IMR-90 (cell line): ENCODE measurements at regions not wholly inside any gene's neighbourhood (a gene's known extent, or its start where the extent isn't known, plus 50 kb on each side); places are given as distances from the start of the nearest gene placed in this dataset.

Source experiments
- ATAC-seq: fragments of 200-7000 bp; cut with Tn5 transposase; 2 replicates; pipeline ENCODE4 v1.9.1; 2020; ENCODE audit warnings: low read depth, mild to moderate bottlenecking, moderate library complexity
- BruUV-seq: library from RNA; stranded (reverse); fragments of 400-500 nt; replicated peaks from 2 replicates; lab custom pipeline; 2021; lab: Mats Ljungman, UMichigan
- CTCF ChIA-PET: fragments of 300-600 bp; formaldehyde crosslinking; extraction: SDS; loops from one replicate; lab custom pipeline; 2021; ENCODE audit warnings: antibody characterized with exemption; lab: Yijun Ruan, JAX
- POLR2A ChIA-PET: fragments of 300-600 bp; sonication (Branson Sonifier 250); formaldehyde crosslinking; loops from one replicate; lab custom pipeline; 2022; ENCODE audit warnings: antibody characterized with exemption; ENCODE audit not compliant: unreplicated experiment; lab: Charles Lee
- DNase-seq: peaks from one replicate; pipeline ENCODE4 v3.0.0; 2013
- H2AFZ ChIP-seq: replicated peaks from 2 replicates; pipeline ENCODE3; 2013; ENCODE audit warnings: low read length, mild to moderate bottlenecking; ENCODE audit not compliant: poor library complexity
- H2AK5ac ChIP-seq: 2 replicates; pipeline ENCODE4 v1.6.1; 2013; ENCODE audit warnings: low read depth, low read length, inconsistent platforms
- H2AK9ac ChIP-seq: replicated peaks from 2 replicates; pipeline ENCODE3; 2013; ENCODE audit warnings: mild to moderate bottlenecking, low read depth, low read length, moderate library complexity; ENCODE audit not compliant: poor library complexity
- H2BK120ac ChIP-seq: 2 replicates; pipeline ENCODE4 v1.6.1; 2013; ENCODE audit warnings: low read depth, low read length, inconsistent platforms
- H2BK15ac ChIP-seq: 3 replicates; pipeline ENCODE4 v1.6.1; 2013; ENCODE audit warnings: low read depth, low read length, inconsistent platforms
- H2BK20ac ChIP-seq: 2 replicates; pipeline ENCODE4 v1.6.1; 2013; ENCODE audit warnings: low read depth, mild to moderate bottlenecking, inconsistent platforms, low read length, moderate library complexity
- H2BK5ac ChIP-seq: 2 replicates; pipeline ENCODE4 v1.6.1; 2013; ENCODE audit warnings: mild to moderate bottlenecking, low read depth, low read length, inconsistent platforms; ENCODE audit not compliant: poor library complexity, severe bottlenecking
- H3K14ac ChIP-seq: replicated peaks from 2 replicates; pipeline ENCODE4 v1.6.1; 2013; ENCODE audit warnings: low read depth, low read length, inconsistent platforms
- H3K18ac ChIP-seq: 2 replicates; pipeline ENCODE4 v1.6.1; 2013; ENCODE audit warnings: low read depth, low read length, control low read depth
- H3K23ac ChIP-seq: 2 replicates; pipeline ENCODE4 v1.6.1; 2013; ENCODE audit warnings: low read depth, low read length, inconsistent platforms
- H3K27ac ChIP-seq: 2 replicates; pipeline ENCODE4 v1.5.1; 2013; ENCODE audit warnings: mild to moderate bottlenecking, control low read depth, low read length; ENCODE audit not compliant: insufficient read depth
- H3K27me3 ChIP-seq: 2 replicates; pipeline ENCODE4 v1.6.1; 2013; ENCODE audit warnings: low read length; ENCODE audit not compliant: control insufficient read depth, insufficient read depth
- H3K36me3 ChIP-seq: 2 replicates; pipeline ENCODE4 v1.6.1; 2013; ENCODE audit warnings: low read length, mixed read lengths; ENCODE audit not compliant: control insufficient read depth, insufficient read depth
- H3K4ac ChIP-seq: 2 replicates; pipeline ENCODE4 v1.6.1; 2013; ENCODE audit warnings: low read depth, low read length, inconsistent platforms
- H3K4me1 ChIP-seq: 2 replicates; pipeline ENCODE4 v1.6.1; 2013; ENCODE audit warnings: low read length, mixed read lengths; ENCODE audit not compliant: control insufficient read depth, insufficient read depth
- H3K4me2 ChIP-seq: 2 replicates; pipeline ENCODE4 v1.6.1; 2013; ENCODE audit warnings: low read depth, mild to moderate bottlenecking, control low read depth, low read length, moderate library complexity
- H3K4me3 ChIP-seq: 2 replicates; pipeline ENCODE4 v1.5.1; 2013; ENCODE audit warnings: low read depth, mild to moderate bottlenecking, control low read depth, low read length, moderate library complexity; ENCODE audit not compliant: insufficient read depth
- H3K56ac ChIP-seq: 2 replicates; pipeline ENCODE4 v1.6.1; 2013; ENCODE audit warnings: low read length, inconsistent platforms; ENCODE audit not compliant: insufficient read depth; ENCODE audit errors: extremely low read depth
- H3K79me1 ChIP-seq, 2 experiments: 2 replicates each; pipeline ENCODE4 v1.6.1; 2013; ENCODE audit warnings: low read length in 2 of 2, inconsistent platforms in 1 of 2, low read depth in 1 of 2
- H3K9ac ChIP-seq: 2 replicates; pipeline ENCODE4 v1.6.1; 2013; ENCODE audit warnings: low read depth, low read length, control low read depth
- H3K9me1 ChIP-seq: 2 replicates; pipeline ENCODE4 v1.6.1; 2013; ENCODE audit warnings: low read length, inconsistent platforms; ENCODE audit not compliant: insufficient read depth
- H3K9me3 ChIP-seq: 2 replicates; pipeline ENCODE4 v1.6.1; 2013; ENCODE audit warnings: low read length; ENCODE audit not compliant: control insufficient read depth, insufficient read depth
- H4K20me1 ChIP-seq: 2 replicates; pipeline ENCODE4 v1.6.1; 2013; ENCODE audit warnings: low read length, inconsistent platforms; ENCODE audit not compliant: insufficient read depth
- H4K5ac ChIP-seq: 2 replicates; pipeline ENCODE4 v1.6.1; 2013; ENCODE audit warnings: mild to moderate bottlenecking, low read depth, low read length, control low read depth
- H4K8ac ChIP-seq, 2 experiments: 2 replicates each; pipeline ENCODE4 v1.6.1; 2013; ENCODE audit warnings: low read depth in 2 of 2, low read length in 2 of 2, control low read depth in 1 of 2, inconsistent platforms in 1 of 2
- H4K91ac ChIP-seq: 2 replicates; pipeline ENCODE4 v1.6.1; 2013; ENCODE audit warnings: low read depth, low read length, inconsistent platforms; ENCODE audit not compliant: insufficient read depth
- BHLHE40 ChIP-seq: fragments of 150-350 bp; IDR thresholded peaks from 2 replicates; pipeline ENCODE4 v1.6.1; 2016; ENCODE audit warnings: mild to moderate bottlenecking, low read depth, low read length
- CEBPB ChIP-seq: IDR thresholded peaks from 2 replicates; pipeline ENCODE4 v1.6.1; 2012; ENCODE audit warnings: low read depth, low read length, improper control_type of control experiment
- CHD1 ChIP-seq: IDR thresholded peaks from 2 replicates; pipeline ENCODE4 v1.6.1; 2012; ENCODE audit warnings: low read depth, low read length, improper control_type of control experiment
- FOS ChIP-seq: fragments of 150-350 bp; IDR thresholded peaks from 2 replicates; pipeline ENCODE4 v1.6.1; 2016; ENCODE audit warnings: low read depth, low read length
- MAFK ChIP-seq: IDR thresholded peaks from 2 replicates; pipeline ENCODE4 v1.6.1; 2012; ENCODE audit warnings: low read depth, low read length, improper control_type of control experiment
- MAZ ChIP-seq: IDR thresholded peaks from 2 replicates; pipeline ENCODE4 v1.6.1; 2012; ENCODE audit warnings: low read depth, mild to moderate bottlenecking, low read length, improper control_type of control experiment, moderate library complexity, borderline replicate concordance
- MXI1 ChIP-seq: IDR thresholded peaks from 2 replicates; pipeline ENCODE4 v1.6.1; 2012; ENCODE audit warnings: low read depth, mild to moderate bottlenecking, low read length, moderate library complexity, borderline replicate concordance
- NFE2L2 ChIP-seq: fragments of 150-350 bp; IDR thresholded peaks from 2 replicates; pipeline ENCODE4 v1.6.1; 2016; ENCODE audit warnings: low read depth, mild to moderate bottlenecking, low read length
- POLR2A ChIP-seq: IDR thresholded peaks from 2 replicates; pipeline ENCODE4 v1.6.1; 2012; ENCODE audit warnings: mild to moderate bottlenecking, low read depth, low read length
- RAD21 ChIP-seq: IDR thresholded peaks from 2 replicates; pipeline ENCODE4 v1.6.1; 2012; ENCODE audit warnings: low read length, improper control_type of control experiment
- RCOR1 ChIP-seq: IDR thresholded peaks from 2 replicates; pipeline ENCODE4 v1.6.1; 2012; ENCODE audit warnings: mild to moderate bottlenecking, low read length, improper control_type of control experiment; ENCODE audit not compliant: insufficient replicate concordance
- RFX5 ChIP-seq: IDR thresholded peaks from 2 replicates; pipeline ENCODE4 v1.8.0; 2012; ENCODE audit warnings: low read depth, mild to moderate bottlenecking, low read length, moderate library complexity
- SMC3 ChIP-seq: fragments of 150-350 bp; IDR thresholded peaks from 2 replicates; pipeline ENCODE4 v1.6.1; 2016; ENCODE audit warnings: low read depth, mild to moderate bottlenecking, antibody characterized with exemption, low read length, moderate library complexity
- USF2 ChIP-seq: fragments of 150-350 bp; IDR thresholded peaks from 2 replicates; pipeline ENCODE4 v1.6.1; 2017; ENCODE audit warnings: mild to moderate bottlenecking, antibody characterized with exemption, low read length, low read depth
- WGBS, 2 experiments: methylation state at CpG; one replicate each; pipeline versions ENCODE4 v1.1.5 to v1.1.7; 2013; ENCODE audit warnings: missing lambda C conversion rate in 2 of 2; ENCODE audit not compliant: insufficient read length in 1 of 2; ENCODE audit errors: extremely low coverage in 2 of 2; 5-methylcytosine and 5-hydroxymethylcytosine counted together
- dilution Hi-C: fragments of 300-500 bp; cut with HindIII; formaldehyde crosslinking; loops from one replicate; pipeline ENCODE4 v1.14.3; 2018; ENCODE audit warnings: low sequenced_read_pairs; ENCODE audit not compliant: unreplicated experiment
- in situ Hi-C: fragments of 300-500 bp; cut with MboI; formaldehyde crosslinking; loops from 3 replicates; pipeline ENCODE4 v1.14.3; 2019; ENCODE audit warnings: low sequenced_read_pairs, inconsistent platforms, mixed read lengths
- intact Hi-C: fragments of 100-400 bp; cut with micrococcal nuclease; formaldehyde crosslinking; loops from 2 replicates; pipeline ENCODE4 v1.10.0; 2022
- TF ChIP-seq, protein P1 (sequence below): fragments of 150-350 bp; IDR thresholded peaks from 2 replicates; pipeline ENCODE4 v1.6.1; 2016; ENCODE audit warnings: low read depth, mild to moderate bottlenecking, low read length, moderate library complexity, borderline replicate concordance
- TF ChIP-seq, protein P2 (sequence below): conservative IDR thresholded peaks from 2 replicates; pipeline ENCODE4 v1.5.1; 2012; ENCODE audit warnings: mild to moderate bottlenecking, low read depth, low read length, improper control_type of control experiment

DNA sequence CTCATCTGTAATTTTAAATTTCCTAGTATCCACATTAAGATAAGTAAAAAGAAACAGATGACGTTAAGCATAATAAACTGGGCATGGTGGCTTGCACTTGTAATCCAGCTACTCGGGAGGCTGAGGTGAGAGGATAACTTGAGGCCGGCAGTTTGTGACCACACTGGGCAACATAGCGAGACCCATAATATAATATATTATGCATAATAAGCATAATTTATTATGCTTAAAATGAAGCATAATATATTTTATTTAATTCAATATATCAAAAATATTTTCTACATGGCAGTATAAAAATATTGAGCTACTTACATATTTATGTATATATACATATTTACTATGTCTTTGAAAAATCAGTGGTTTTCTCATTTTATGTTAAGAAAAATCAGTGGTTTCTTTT is 128.3 kb downstream of the GOSR1 start:
- in situ Hi-C loops: no loop called here
- peaks cover 6 to 33% of the 10 kb centered on the region in 2 experiments for H3K79me1 ChIP-seq
- no peak overlapping the region for H3K56ac ChIP-seq
- ChIA-PET POLR2A (no interaction called here), CTCF (no interaction called here)
- no peak overlapping the region for H3K23ac ChIP-seq
- H3K36me3 ChIP-seq: no peaks in the 10 kb centered on the region
- TF ChIP-seq RCOR1: no peak
- no peak for TF ChIP-seq USF2
- TF ChIP-seq POLR2A: no peak
- TF ChIP-seq, protein P1, sequence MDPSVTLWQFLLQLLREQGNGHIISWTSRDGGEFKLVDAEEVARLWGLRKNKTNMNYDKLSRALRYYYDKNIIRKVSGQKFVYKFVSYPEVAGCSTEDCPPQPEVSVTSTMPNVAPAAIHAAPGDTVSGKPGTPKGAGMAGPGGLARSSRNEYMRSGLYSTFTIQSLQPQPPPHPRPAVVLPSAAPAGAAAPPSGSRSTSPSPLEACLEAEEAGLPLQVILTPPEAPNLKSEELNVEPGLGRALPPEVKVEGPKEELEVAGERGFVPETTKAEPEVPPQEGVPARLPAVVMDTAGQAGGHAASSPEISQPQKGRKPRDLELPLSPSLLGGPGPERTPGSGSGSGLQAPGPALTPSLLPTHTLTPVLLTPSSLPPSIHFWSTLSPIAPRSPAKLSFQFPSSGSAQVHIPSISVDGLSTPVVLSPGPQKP: no peak
- no peak for TF ChIP-seq CEBPB
- TF ChIP-seq MXI1: no peak
- no peak for TF ChIP-seq NFE2L2
- TF ChIP-seq RAD21: no peak
- TF ChIP-seq MAZ: no peak
- no peak for TF ChIP-seq BHLHE40
- TF ChIP-seq, protein P2, sequence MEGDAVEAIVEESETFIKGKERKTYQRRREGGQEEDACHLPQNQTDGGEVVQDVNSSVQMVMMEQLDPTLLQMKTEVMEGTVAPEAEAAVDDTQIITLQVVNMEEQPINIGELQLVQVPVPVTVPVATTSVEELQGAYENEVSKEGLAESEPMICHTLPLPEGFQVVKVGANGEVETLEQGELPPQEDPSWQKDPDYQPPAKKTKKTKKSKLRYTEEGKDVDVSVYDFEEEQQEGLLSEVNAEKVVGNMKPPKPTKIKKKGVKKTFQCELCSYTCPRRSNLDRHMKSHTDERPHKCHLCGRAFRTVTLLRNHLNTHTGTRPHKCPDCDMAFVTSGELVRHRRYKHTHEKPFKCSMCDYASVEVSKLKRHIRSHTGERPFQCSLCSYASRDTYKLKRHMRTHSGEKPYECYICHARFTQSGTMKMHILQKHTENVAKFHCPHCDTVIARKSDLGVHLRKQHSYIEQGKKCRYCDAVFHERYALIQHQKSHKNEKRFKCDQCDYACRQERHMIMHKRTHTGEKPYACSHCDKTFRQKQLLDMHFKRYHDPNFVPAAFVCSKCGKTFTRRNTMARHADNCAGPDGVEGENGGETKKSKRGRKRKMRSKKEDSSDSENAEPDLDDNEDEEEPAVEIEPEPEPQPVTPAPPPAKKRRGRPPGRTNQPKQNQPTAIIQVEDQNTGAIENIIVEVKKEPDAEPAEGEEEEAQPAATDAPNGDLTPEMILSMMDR: no peak
- no peak for TF ChIP-seq SMC3
- no peak for TF ChIP-seq FOS
- TF ChIP-seq RFX5: no peak
- no peak for TF ChIP-seq MAFK
- no peak for TF ChIP-seq CHD1
- no peak overlapping the region for H2BK15ac ChIP-seq
- H2BK20ac ChIP-seq: no peak overlapping the region
- dilution Hi-C loops: no loop called here
- ATAC-seq: no peak
- intact Hi-C loops: loop anchor here (10.0 kb wide), 1 partner anchor 89 kb away; no protein-coding TSS in a partner anchor
- peaks cover 7% of the 10 kb centered on the region; the same call in 1 of the 2 replicates for H4K20me1 ChIP-seq
- no peak overlapping the region for H3K4ac ChIP-seq
- H3K14ac ChIP-seq: no peak overlapping the region
- H3K4me1 ChIP-seq: no peaks in the 10 kb centered on the region
- no peak overlapping the region for H3K27ac ChIP-seq
- no peak overlapping the region for H3K18ac ChIP-seq
- no peaks in the 10 kb centered on the region for H3K9me1 ChIP-seq
- H3K9me3 ChIP-seq: no peaks in the 10 kb centered on the region
- no CpG with 5 or more reads among the region's 4 CpGs for WGBS, 2 experiments
- H4K91ac ChIP-seq: no peak overlapping the region
- no peak overlapping the region for H3K4me3 ChIP-seq
- H3K27me3 ChIP-seq: no peaks in the 10 kb centered on the region
- H4K5ac ChIP-seq: no peak overlapping the region
- H2AK5ac ChIP-seq: no peak overlapping the region
- DNase-seq: no peak
- H3K4me2 ChIP-seq: no peak overlapping the region
- H3K9ac ChIP-seq: no peak overlapping the region
- no peak overlapping the region for H2AFZ ChIP-seq
- no peak overlapping the region for H2BK5ac ChIP-seq
- no peak overlapping the region for H4K8ac ChIP-seq
- no peak overlapping the region for H2BK120ac ChIP-seq
- H2AK9ac ChIP-seq: no peak overlapping the region
- no TSS peak for BruUV-seq
